ENCODE measurements at regions not wholly inside any gene's neighbourhood (a gene's known extent, or its start where the extent isn't known, plus 50 kb on each side); places are given as distances from the start of the nearest gene placed in this dataset.

- no peak for TF ChIP-seq EP300 (IDR thresholded peaks at IDR 0.05)
- no peak for TF ChIP-seq POLR2AphosphoS5 (IDR thresholded peaks at IDR 0.05)
- no peak for TF ChIP-seq POLR2A (IDR thresholded peaks at IDR 0.05)
- TF ChIP-seq CTCF (IDR thresholded peaks at IDR 0.05), result peak in 3 of 6 experiments; percentile 8 to 20 (median 12)
- WGBS, 2 donors, result 35 to 40% methylated on average over 6 of the region's 6 CpGs
- ATAC-seq (ENCODE audit: low FRiP score in 2 of 2) (peak in 1 of 2 donors; percentile 45), DNase-seq (no peak)
- Histone ChIP-seq H3K36me3 (no peaks in the 10 kb centered on the region), H3K27me3 (no peaks in the 10 kb centered on the region), H3K4me3 (no peak overlapping the region), H3K9me3 (no peaks in the 10 kb centered on the region), H3K4me1 (no peaks in the 10 kb centered on the region), H3K27ac (no peak overlapping the region)
Measured at GRCh38 chr9:118170032-118170955, 466.1 kb downstream of the TLR4 start.

DNA sequence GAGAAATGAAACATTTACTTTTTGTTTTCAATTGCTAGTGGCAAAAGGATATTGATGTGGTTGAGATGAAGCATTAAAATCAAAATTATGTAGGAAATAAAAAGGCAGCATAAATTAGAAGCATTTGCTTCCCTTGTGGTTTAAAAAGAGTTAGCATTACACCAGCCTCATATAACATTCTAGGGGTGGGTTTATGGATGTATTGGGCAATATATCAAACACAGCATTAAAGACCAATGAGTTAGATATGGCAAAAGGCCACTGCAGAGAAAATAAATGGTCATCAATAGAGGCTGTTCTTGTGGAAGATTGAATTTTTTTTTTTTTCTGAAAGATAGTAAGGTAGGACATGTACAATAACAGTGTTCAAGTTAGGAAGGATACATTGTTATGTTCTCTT, 473.0 kb downstream of the TLR4 start:
- DNase-seq, result no peak
- ATAC-seq (ENCODE audit: low FRiP score in 2 of 2), result no peak
- no peak overlapping the region for H3K27ac ChIP-seq
- H3K4me1 ChIP-seq, result no peaks in the 10 kb centered on the region
- H3K4me3 ChIP-seq, result no peak overlapping the region
- H3K36me3 ChIP-seq, result no peaks in the 10 kb centered on the region
- no peaks in the 10 kb centered on the region for H3K9me3 ChIP-seq
- TF ChIP-seq CTCF (IDR thresholded peaks at IDR 0.05) (no peak), POLR2A (IDR thresholded peaks at IDR 0.05) (no peak), POLR2AphosphoS5 (IDR thresholded peaks at IDR 0.05) (no peak), EP300 (IDR thresholded peaks at IDR 0.05) (no peak)
- H3K27me3 ChIP-seq, result no peaks in the 10 kb centered on the region

DNA sequence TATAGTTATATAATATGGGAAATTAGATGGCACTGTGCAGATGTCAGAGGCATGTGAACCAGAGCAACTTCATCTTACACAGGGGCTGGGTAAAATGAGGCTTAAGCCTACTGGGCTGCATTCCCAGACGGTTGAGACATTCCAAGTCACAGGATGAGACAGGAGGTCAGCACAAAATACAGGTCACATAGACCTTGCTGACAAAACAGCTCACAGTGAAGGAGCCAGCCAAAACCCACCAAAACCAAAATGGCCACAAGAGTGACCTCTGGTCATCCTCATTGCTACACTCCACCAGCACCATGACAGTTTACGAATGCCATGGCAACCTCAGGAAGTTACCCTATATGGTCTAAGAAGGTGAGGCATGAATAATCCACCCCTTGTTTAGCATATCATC, 479.4 kb downstream of the TLR4 start:
- no peaks in the 10 kb centered on the region for H3K4me1 ChIP-seq
- ATAC-seq (ENCODE audit: low FRiP score in 2 of 2) (no peak), DNase-seq (no peak)
- H3K9me3 ChIP-seq, result no peaks in the 10 kb centered on the region
- no peak for TF ChIP-seq EP300 (IDR thresholded peaks at IDR 0.05)
- TF ChIP-seq POLR2A (IDR thresholded peaks at IDR 0.05), result no peak
- TF ChIP-seq CTCF (IDR thresholded peaks at IDR 0.05), result no peak
- TF ChIP-seq POLR2AphosphoS5 (IDR thresholded peaks at IDR 0.05), result no peak
- H3K4me3 ChIP-seq, result no peak overlapping the region
- H3K27me3 ChIP-seq, result no peaks in the 10 kb centered on the region
- H3K27ac ChIP-seq, result no peak overlapping the region
- 69 to 88% methylated on average over 2 of the region's 2 CpGs for WGBS, 2 donors
- no peaks in the 10 kb centered on the region for H3K36me3 ChIP-seq

DNA sequence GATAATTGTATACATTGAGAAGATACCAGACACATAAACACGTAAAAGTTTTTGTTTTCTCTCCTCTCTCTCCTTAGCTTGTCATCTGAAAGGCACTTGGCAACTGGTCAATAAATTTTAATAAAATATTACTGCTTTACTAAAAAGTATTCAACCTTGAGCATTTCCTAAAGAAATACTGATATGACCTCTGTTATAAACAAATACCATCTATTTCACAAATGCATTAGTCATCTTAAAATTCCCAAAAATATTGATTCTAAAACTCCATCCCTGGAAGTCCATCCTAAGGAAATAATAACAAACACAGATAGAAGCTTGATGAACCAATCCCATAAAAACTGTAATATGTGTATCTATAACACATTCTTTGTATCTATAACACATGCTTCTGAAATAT, 483.2 kb downstream of the TLR4 start:
- H3K27me3 ChIP-seq, result no peaks in the 10 kb centered on the region
- WGBS, 2 donors, result 68 to 74% methylated on average over 1 of the region's 1 CpG
- TF ChIP-seq POLR2AphosphoS5 (IDR thresholded peaks at IDR 0.05) (no peak), EP300 (IDR thresholded peaks at IDR 0.05) (no peak), POLR2A (IDR thresholded peaks at IDR 0.05) (no peak), CTCF (IDR thresholded peaks at IDR 0.05) (no peak)
- no peak for ATAC-seq (ENCODE audit: low FRiP score in 2 of 2)
- H3K4me3 ChIP-seq, result no peak overlapping the region
- H3K9me3 ChIP-seq, result no peaks in the 10 kb centered on the region
- H3K4me1 ChIP-seq, result no peaks in the 10 kb centered on the region
- no peaks in the 10 kb centered on the region for H3K36me3 ChIP-seq
- DNase-seq, result no peak
- no peak overlapping the region for H3K27ac ChIP-seq

- TF ChIP-seq POLR2AphosphoS5 (IDR thresholded peaks at IDR 0.05), result no peak
- no peak for TF ChIP-seq POLR2A (IDR thresholded peaks at IDR 0.05)
- no peak for TF ChIP-seq EP300 (IDR thresholded peaks at IDR 0.05)
- TF ChIP-seq CTCF (IDR thresholded peaks at IDR 0.05), result no peak
- 83 to 87% methylated on average over 3 of the region's 3 CpGs for WGBS, 2 donors
- no peak for ATAC-seq (ENCODE audit: low FRiP score in 2 of 2)
Measured at GRCh38 chr9:118189615-118190014, 485.4 kb downstream of the TLR4 start.

More at GRCh38 chr9:118189615-118190014, 485.4 kb downstream of the TLR4 start:
- Histone ChIP-seq H3K4me3 (no peak overlapping the region), H3K9me3 (no peaks in the 10 kb centered on the region), H3K4me1 (no peaks in the 10 kb centered on the region), H3K27ac (no peak overlapping the region), H3K36me3 (no peaks in the 10 kb centered on the region), H3K27me3 (no peaks in the 10 kb centered on the region)
- DNase-seq, result no peak

Measured in upper lobe of left lung (tissue), 6 donors.